Omental fat pad (tissue), 3 donors: ENCODE measurements at regions not wholly inside any gene's neighbourhood (a gene's known extent, or its start where the extent isn't known, plus 50 kb on each side); places are given as distances from the start of the nearest gene placed in this dataset.

Source experiments
- ATAC-seq: fragments of 150-250 bp; one replicate; pipeline ENCODE4 v1.9.1; 2016; ENCODE audit warnings: mild to moderate bottlenecking, moderate library complexity; ENCODE audit not compliant: low FRiP score
- DNase-seq: peaks from one replicate; pipeline ENCODE4 v3.0.0-alpha.2; 2019; ENCODE audit warnings: low spot score
- TF ChIP-seq, protein P1 (sequence below), 3 donors: fragments of 450-650 bp; IDR thresholded peaks; one replicate each; pipeline ENCODE4 v1.5.1; 2016 to 2017; ENCODE audit warnings: antibody characterized with exemption in 3 of 3, mild to moderate bottlenecking in 3 of 3, moderate library complexity in 2 of 3

- TF ChIP-seq, protein P1, sequence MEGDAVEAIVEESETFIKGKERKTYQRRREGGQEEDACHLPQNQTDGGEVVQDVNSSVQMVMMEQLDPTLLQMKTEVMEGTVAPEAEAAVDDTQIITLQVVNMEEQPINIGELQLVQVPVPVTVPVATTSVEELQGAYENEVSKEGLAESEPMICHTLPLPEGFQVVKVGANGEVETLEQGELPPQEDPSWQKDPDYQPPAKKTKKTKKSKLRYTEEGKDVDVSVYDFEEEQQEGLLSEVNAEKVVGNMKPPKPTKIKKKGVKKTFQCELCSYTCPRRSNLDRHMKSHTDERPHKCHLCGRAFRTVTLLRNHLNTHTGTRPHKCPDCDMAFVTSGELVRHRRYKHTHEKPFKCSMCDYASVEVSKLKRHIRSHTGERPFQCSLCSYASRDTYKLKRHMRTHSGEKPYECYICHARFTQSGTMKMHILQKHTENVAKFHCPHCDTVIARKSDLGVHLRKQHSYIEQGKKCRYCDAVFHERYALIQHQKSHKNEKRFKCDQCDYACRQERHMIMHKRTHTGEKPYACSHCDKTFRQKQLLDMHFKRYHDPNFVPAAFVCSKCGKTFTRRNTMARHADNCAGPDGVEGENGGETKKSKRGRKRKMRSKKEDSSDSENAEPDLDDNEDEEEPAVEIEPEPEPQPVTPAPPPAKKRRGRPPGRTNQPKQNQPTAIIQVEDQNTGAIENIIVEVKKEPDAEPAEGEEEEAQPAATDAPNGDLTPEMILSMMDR (IDR thresholded peaks at IDR 0.05), result no peak
- ATAC-seq, result no peak
- no peak for DNase-seq
These were observed 207.6 kb downstream of the CETN3 start for GRCh38 chr5:90201923-90202322.

- DNase-seq (no peak), ATAC-seq (no peak)
- TF ChIP-seq, protein P1 (IDR thresholded peaks at IDR 0.05), result no peak
These were observed 216.3 kb downstream of the CETN3 start for GRCh38 chr5:90193185-90193822.

DNA sequence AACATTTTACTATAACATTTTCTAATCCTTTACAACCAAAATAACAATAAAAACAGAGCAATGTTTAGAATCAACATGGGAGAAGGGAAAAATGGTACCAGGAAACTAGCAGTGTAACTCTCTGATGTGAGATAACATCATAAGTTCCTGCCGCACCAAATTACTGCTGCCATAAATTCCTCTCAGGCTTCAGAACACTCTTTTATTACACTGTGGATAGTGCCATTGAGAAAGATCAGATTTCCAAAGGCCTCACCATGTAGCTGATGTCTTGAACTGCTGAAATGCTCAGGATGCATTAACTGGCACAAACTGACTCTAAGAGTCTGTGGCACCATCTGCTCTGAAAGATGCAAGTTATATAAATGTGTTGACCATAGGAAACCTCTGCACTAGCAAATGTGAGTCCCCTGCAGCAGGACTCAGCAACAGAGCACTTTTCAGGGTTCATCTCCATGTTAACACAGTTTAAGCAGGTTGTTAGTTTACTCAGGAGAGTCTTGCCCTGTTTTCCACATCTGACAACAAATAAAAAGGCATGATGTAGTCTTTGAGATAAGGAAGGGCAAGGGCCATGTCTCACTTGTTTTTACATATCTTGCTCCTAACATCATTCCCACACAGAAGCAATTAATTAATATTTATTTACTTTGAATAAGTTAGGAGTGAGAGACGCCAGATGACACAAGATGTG lies 218.1 kb downstream of the CETN3 start:
- no peak for DNase-seq
- no peak for ATAC-seq
- TF ChIP-seq, protein P1 (IDR thresholded peaks at IDR 0.05), result no peak

- ATAC-seq, result no peak
- TF ChIP-seq, protein P1 (IDR thresholded peaks at IDR 0.05), result no peak
- no peak for DNase-seq
These were observed 223.6 kb downstream of the CETN3 start for GRCh38 chr5:90185897-90186468.

- DNase-seq (no peak), ATAC-seq (no peak)
- TF ChIP-seq, protein P1 (IDR thresholded peaks at IDR 0.05), result no peak
These were observed 224.8 kb downstream of the CETN3 start for GRCh38 chr5:90184764-90185163.

GRCh38 chr5:90182726-90183125 lies 226.8 kb downstream of the CETN3 start:
- TF ChIP-seq, protein P1 (IDR thresholded peaks at IDR 0.05), result no peak
- no peak for ATAC-seq

DNA sequence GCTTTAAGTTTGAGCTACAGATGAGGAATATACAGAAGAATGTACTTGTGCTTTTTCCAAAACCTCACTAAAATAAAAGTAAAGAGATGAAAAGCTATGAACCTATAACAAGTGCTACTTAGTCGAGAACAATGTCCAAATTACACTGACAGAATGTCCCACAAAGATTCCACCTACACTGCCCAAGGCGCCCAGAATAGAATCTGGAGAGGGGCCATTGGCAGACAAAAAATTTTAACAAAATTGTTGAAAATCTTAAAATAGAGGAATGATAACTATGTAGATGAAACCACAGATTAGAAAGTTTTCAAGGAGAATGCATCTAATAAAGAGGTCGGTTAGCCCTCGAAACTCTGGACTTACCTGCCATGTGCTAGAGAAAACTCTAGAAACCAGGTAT lies 235.3 kb downstream of the CETN3 start:
- ATAC-seq, result no peak
- TF ChIP-seq, protein P1 (IDR thresholded peaks at IDR 0.05), result no peak
- DNase-seq, result no peak

More at GRCh38 chr5:90182726-90183125, 226.8 kb downstream of the CETN3 start:
- no peak for DNase-seq
